Right ventricle myocardium superior (tissue), 1 donor: ENCODE measurements at regions not wholly inside any gene's neighbourhood (a gene's known extent, or its start where the extent isn't known, plus 50 kb on each side); places are given as distances from the start of the nearest gene placed in this dataset.
"Not testable (repeated sequence)": the region's sequence is repeated elsewhere in the genome, so short reads cannot be mapped to it uniquely, and the experiment has no call there.

Source experiments
- ATAC-seq: fragments of 200-7000 bp; cut with Tn5 transposase; one replicate; pipeline ENCODE4 v1.9.1; 2020; ENCODE audit warnings: mild to moderate bottlenecking; ENCODE audit not compliant: poor library complexity
- DNase-seq: peaks from one replicate; pipeline ENCODE4 v3.0.0-alpha.2; 2020
- intact Hi-C: fragments of 100-400 bp; cut with DNase I; formaldehyde crosslinking; loops from one replicate; pipeline ENCODE4 v1.11.2; 2022
- donor health status: DM: no; HTN: yes; CAD: no; lungs with severe emphysema.

DNA sequence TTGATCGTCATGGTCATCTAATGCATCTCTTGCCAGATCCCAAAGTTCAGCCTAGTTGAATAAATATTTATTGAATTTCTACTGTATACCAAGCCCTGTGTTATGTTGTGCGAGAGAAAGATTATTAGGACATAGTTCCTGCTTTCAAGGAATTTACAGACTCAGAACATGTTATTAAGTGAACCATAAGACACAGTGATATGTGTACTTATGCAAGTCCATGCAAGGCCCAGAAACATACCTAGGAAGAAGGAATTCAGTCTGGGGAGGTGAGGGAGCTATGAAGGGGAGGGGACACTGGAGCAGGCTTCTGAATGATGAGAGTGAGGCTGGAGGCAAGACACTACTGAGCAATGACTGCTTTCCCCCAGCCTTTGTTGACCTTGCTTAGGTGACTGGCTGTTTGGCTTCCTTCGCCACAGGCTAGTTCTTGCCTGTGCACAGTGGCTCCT lies 81.4 kb downstream of the ACAA2 start:
- intact Hi-C loops = no loop called here
- DNase-seq = no peak
- ATAC-seq = no peak

DNA sequence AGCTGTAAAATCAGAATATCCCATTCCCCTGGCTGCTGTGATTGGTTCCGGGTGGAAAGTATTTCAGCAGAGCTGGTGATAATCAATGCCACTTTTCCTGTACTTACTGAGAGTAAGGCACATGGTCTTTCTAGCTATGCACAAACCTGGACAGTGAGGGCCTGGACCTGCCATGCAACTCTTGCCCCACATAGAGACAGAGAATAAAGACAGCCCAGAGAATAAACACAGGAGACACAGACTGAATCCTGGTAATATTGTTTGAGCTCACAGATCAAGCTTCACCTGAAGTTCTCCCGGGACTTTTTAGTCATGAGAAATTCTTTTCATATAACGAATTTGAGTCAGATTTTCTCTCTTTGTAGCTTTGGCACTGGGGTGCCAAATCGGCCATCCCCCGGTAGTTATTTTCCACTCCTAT lies 81.9 kb downstream of the ACAA2 start:
- intact Hi-C loops = no loop called here
- ATAC-seq (no peak), DNase-seq (no peak)

DNA sequence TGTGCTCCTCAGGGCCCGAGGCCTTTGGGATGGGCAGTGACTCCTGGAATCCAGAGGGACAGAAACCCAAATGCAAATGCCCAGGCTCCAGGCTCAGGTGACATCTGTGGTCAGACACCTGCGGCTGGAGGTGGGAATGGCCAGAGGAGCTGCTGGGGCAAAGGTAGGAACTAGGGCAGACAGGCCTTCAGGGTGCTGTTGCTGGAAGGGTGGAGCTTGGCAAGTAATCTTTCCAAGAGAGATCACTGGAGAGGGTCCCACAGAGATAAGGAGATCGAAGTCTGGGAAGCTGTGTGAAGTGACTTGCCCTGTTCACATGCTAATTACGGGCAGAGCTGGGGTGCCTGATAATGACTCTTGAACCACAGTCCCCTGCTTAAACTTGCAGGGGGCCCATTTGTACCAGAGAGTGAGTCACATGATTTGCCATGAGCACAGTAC lies 82.4 kb downstream of the ACAA2 start:
- intact Hi-C loops = no loop called here
- no peak for ATAC-seq
- DNase-seq = no peak

DNA sequence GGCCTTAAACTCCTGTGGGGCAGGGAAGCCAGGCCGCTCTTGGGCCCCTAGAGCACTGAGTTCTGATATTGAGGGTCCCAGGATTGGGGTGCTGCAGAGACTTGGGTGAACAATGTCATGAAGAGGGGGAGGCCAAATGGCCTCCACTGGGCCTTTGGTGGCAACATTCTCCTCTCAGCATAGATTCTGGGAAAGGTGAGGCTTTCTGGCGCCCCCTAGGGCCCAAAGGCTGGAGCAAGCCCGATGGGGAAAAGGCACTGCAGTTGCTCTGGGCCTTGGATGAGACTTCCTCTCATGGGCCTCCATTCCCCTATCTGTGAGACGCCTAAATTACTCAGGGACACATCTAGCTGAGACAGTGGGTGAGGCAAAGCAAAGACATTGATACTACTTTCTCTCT lies 84.8 kb downstream of the ACAA2 start:
- ATAC-seq = no peak
- no peak for DNase-seq
- intact Hi-C loops = loop anchor here (10.0 kb wide), 1 partner anchor 54 kb away; no protein-coding TSS in a partner anchor

DNA sequence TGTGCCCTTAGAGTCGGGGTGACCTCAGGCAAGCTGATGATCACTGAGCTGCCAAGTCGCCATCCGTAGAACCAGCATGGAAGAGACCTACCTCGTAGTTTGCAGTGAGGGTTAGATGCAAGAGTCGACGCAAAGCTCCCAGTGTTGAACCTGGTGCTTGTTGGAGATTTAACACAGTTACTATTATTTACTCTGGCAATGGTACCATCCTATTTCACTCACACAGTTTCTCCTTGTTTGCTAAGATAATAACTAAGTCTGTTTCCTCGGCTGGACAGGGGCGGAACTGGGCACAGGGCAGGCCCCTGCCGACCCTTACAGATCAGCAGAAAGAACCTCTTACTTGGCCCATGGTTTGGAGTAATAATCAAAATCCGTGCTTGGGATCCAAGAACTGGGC lies 85.5 kb downstream of the ACAA2 start:
- no peak for DNase-seq
- intact Hi-C loops = loop anchor here (10.0 kb wide), 1 partner anchor 53 kb away; no protein-coding TSS in a partner anchor
- ATAC-seq = no peak

DNA sequence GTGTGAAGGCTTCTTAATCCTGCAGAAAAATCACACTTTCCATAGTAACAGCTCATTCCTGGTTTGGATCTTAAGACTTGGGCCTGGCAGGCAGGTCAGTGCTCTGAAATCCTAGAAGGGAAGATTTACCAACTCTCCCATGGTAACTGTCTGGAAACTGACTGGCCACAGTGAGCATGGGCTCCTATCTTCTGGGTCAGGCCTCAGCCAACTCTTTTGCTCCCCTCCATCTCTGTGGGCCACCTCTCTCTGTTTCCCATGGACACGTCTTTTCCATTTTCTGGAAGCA lies 86.7 kb downstream of the ACAA2 start:
- no peak for ATAC-seq
- intact Hi-C loops = loop anchor here (10.0 kb wide), 1 partner anchor 52 kb away; no protein-coding TSS in a partner anchor

DNA sequence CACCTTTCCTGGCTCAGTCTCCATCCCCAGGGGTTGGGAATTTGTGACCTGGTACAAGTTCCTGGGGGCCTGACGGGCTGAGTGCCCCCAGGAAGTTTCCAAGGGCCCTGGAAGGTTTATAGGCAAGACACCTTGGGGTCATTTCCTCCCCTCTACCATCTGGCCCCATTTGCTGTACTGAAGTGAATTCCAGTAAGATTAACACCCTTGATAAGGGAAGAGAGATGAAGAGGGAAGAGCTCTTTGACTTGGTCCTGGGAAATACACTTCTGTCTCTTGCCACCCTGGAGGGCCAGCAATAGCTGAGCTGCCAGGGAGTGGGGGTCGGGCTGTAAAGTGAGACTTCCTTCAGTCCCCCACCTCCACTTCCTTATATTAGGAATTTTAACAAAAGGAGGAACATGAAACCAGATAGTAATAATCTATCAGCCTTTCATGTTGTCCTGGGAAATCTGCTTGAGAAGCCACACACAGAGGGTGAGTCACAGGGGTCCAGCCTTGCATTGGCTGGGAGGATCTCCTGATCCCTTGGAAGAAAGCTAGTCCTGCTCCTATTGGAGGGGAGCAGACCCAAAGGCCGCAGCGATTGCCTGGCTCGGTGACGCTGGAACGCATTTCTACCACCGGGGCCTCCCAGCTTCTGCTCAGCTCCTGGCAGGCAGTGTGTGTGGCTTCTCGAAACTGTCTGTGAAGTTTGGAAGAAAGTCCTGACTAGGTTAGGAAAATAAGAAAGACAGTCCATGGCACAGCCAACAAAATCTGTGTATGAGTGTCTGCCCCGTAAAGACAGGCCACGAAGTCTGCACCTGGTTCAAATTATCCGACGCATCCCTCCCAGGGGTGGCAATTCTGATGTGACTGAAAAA lies 87.3 kb downstream of the ACAA2 start:
- DNase-seq = peak; percentile 75

More for the DNA sequence above, 86.7 kb downstream of the ACAA2 start:
- DNase-seq = no peak

DNA sequence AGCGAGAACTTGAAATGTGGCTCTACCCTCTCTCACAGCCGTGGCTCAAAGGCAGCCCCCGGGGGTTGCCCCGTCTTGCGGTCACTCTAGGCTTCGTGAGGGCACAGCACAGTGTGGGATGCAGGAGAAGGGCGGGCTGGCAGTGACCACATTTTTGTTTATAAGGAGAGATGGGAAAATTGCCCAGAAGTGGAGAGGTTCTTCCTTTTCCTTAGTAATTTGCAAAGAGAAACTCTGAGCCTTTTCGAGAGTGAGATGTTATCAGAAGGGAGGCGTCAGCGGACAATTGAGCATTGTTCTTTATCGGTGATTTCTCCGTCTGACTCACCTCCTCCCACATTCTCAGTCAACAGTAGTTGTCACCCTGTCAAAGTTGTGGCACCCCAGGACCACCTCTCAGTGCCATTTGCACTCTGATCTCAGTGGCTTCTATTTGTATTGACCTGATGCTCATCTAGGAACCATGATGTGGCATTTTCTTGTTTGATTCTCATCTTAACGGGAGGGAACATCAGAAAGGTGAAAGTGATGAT lies 89.6 kb downstream of the ACAA2 start:
- intact Hi-C loops = loop anchor here (10.0 kb wide), 1 partner anchor 49 kb away; no protein-coding TSS in a partner anchor
- ATAC-seq = no peak
- no peak for DNase-seq

More for the DNA sequence above, 87.3 kb downstream of the ACAA2 start:
- peak; percentile 45 for ATAC-seq
- intact Hi-C loops = loop anchor here (10.0 kb wide), 1 partner anchor 51 kb away; no protein-coding TSS in a partner anchor

DNA sequence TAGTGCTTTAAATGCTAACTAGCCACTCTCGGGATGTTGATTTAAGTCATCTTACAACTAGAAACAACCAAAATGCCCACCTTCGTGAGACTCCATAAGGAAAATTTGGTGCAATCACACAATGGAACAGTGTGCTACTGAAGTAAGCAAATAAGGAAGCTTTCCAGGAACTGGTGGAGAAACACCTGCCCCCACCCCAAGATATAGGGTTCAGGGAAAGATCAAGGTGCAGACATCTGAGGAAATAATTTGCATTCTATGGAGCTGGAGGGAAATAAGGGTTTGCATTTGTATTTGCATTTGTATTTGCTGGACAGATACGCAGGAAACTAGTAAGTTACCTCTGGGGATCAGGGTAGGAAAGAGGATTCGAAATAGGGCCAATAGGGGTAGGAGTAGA lies 90.9 kb downstream of the ACAA2 start:
- no peak for ATAC-seq
- intact Hi-C loops = loop anchor here (10.0 kb wide), 1 partner anchor 48 kb away; no protein-coding TSS in a partner anchor

DNA sequence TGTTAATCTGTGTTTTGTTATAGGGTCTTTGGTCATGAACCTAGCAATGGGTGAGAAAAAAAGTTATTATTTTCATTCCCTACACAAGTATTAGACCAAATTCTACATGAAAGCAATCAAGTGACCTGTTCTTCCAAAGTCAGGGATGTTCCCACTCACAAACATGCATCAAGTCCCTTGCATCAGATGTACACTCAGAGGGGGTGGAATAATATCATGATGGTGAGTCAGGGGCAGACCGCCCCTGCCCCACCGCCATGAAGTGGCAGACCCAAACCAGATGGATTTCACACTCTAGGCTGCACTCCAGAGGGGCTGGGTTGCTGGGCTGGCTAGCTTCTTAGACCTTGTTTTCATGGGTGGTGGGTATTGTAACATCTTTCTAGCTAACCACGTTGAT lies 91.4 kb downstream of the ACAA2 start:
- DNase-seq (no peak), ATAC-seq (no peak)
- intact Hi-C loops = loop anchor here (10.0 kb wide), 1 partner anchor 47 kb away; no protein-coding TSS in a partner anchor

More for the DNA sequence above, 90.9 kb downstream of the ACAA2 start:
- no peak for DNase-seq

DNA sequence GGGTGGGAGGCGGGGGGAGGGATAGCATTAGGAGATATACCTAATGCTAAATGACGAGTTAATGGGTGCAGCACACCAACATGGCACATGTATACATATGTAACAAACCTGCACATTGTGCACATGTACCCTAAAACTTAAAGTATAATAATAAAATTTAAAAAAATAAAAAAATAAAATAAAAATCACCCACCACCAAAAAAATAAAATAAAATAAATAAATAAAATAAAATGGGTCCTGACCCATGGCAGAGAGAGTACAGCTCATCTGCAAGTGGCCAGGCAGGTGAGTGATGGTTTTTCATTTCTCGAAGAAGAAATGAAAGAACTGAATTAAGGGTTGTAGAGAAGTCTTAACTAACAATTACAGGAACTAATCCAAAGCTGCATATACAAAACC lies 92.4 kb downstream of the ACAA2 start:
- not testable (repeated sequence) for DNase-seq, ATAC-seq
- intact Hi-C loops = loop anchor here (10.0 kb wide), 1 partner anchor 46 kb away; no protein-coding TSS in a partner anchor

DNA sequence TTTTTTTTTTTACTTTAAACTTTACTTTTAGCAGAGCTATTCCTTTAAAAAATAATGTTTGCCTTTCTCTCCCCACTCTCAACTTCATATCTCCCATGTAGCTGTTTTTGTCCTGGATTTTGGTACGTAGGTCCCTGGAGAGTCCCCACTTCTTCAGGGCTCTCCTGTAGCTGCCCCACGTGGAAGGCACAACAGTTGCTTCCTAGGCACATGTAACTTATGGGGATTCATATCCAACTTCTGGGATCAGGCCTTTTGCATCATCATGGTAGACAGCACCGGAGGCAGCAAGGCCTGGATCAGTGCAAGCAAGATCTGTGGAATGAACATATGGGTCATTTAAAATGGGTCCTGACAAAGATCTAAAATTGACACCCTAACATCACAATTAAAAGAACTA lies 95.7 kb downstream of the ACAA2 start:
- intact Hi-C loops = no loop called here
- DNase-seq = no peak
- ATAC-seq = no peak

DNA sequence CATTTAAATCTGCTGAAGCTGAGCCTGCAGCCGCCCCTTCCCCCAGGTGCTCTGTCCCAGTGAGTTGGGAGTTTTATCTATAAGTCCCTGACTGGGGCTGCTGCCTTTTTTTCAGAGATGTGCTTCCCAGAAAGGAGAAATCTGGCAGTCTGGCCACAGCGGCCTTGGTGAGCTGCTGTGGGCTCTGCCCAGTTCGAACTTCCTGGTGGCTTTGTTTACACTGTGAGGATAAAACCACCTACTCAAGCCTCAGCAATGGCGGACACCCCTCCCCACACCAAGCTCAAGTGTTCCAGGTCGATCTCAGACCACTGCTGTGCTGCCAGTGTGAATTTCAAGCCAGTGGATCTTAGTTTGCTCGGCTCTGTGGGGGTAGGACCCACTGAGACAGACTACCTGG lies 97.3 kb downstream of the ACAA2 start:
- DNase-seq = no peak
- intact Hi-C loops = no loop called here
- no peak for ATAC-seq

DNA sequence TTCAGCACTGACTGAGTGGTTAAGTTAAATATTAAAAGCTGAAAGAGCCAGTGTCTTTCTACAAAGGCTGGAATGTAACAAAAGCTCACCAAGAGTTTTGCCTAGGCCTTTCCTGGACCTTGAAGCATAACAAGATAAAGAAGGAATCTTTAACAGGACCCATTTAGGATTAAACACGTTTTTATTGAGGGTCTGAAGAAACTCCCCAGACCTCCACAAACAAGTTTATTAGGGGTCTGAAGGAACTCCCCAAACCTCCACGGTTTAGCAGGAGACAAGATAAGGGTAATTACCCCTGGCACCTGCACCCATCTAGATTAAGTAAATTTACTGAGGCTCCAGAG lies 104.0 kb downstream of the ACAA2 start:
- intact Hi-C loops = no loop called here
- DNase-seq (no peak), ATAC-seq (no peak)

DNA sequence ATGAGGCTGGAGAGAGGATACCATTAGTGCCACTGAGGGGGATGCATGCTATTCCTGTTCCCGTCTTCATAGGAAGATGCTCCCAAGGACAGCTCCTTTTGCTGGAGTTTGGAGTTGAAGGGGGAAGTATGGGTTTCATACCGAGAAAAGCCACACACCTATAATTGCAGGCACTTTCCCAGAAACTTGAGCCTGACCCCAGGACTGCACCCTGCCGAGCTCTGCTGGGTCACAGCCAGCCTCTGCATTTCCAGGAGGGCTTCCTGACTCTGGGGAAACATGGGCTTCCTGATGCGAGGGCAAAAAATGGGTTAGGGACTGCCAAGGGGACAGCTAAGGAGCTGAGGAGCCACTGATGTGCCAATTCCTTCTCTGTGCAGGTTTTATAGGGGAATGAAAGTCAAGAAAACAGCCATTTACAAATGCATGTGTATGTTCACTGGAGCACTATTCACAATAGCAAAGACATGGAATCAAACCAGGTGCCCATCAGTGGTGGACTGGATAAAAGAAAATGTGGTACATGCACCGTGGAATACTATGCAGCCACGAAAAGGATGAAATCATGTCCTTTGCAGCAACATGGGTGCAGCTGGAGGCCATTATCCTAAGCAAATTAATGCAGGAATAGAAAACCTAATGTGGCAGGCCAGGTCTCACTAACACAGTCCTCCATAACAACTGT lies 104.5 kb downstream of the ACAA2 start:
- ATAC-seq = no peak
- no peak for DNase-seq
- intact Hi-C loops = no loop called here

DNA sequence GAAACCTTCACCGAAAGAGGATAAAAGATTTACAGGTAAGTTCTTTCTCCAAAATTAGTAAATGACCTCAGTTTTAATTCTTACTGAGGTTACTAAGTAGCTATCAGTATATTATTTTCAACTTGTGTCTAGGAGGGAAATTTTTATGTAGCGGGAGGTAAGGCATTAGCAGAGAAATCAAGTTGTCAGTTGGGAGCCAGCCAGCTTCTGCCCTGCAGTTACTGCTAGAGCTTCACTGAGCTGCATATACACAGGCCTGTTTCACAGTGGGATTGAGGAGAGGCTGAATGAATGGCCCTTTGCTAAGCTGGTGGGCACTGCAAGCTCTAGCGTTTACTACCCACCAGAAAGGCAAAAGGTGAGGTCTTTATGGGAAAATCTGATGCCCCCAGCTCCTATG lies 105.7 kb downstream of the ACAA2 start:
- intact Hi-C loops = no loop called here
- DNase-seq (no peak), ATAC-seq (no peak)

DNA sequence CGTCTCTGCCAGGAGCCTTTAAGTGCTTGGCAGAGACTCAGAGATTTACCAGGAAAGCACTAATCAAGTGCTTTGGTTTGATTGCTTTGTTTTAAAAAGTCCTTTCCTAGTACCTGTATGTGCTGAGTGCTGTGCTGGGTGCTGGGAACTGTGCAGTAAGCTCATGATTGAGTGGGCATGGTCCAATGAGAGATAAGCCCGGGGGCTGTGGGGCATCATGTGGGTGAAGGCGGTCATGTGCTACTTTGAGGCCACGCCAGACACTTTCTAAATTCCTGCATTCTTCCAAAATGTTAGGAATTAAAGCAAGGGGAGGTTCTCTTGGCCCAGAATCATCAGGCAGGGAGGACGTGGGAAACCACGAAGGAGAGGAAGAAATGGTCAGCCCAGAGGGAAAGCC lies 109.0 kb downstream of the ACAA2 start:
- ATAC-seq (no peak), DNase-seq (no peak)
- intact Hi-C loops = no loop called here

DNA sequence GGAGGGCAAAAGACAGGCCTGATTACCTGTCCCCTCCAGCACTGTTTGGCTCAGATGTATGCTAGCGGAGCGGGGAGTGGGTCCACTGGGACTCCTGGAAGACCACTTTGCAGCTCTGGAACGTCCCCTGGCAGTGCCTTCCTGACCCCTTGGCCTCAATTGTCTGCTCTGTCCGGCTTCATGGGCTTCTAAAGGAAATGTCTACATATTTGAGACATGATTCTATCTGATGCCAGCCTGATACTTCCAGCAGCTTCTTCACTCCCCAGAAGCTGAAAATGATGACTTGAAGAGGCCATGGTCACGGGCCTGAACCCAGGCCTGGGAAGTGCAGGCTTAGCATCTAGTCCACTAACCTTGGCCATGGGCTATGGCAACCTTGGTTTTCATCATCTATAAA lies 112.1 kb downstream of the ACAA2 start:
- DNase-seq = no peak
- intact Hi-C loops = no loop called here
- no peak for ATAC-seq

DNA sequence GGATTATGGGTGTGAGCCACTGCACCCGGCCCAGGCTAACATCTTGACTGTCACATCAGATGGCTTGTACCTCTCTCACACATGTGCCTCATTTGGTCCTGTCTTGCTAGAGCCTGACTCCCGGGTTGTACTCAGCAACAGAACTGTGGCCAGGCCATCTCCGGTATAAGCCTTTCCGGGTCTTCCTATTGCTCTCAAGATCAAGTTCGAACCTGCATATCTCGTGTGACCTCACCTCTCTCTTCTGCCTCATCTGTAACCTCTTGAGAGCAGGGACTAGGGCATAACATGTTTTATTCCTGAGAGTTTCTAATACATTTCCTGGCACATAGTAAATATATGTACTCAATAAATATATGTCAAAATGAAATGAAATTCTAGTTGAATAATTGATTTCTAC lies 114.0 kb downstream of the ACAA2 start:
- intact Hi-C loops = no loop called here
- DNase-seq (no peak), ATAC-seq (no peak)
